NCI-H2227 treated with DMSO at 0.1 percent for 48 hours (cell line): ENCODE measurements at regions not wholly inside any gene's neighbourhood (a gene's known extent, or its start where the extent isn't known, plus 50 kb on each side); places are given as distances from the start of the nearest gene placed in this dataset.
"Not testable (repeated sequence)": the region's sequence is repeated elsewhere in the genome, so short reads cannot be mapped to it uniquely, and the experiment has no call there.

ENCODE experiments used
- DNase-seq: peaks from one replicate; lab custom pipeline; 2025; lab: John Stamatoyannopoulos, UW

- no peak for DNase-seq
Measured at GRCh38 chr20:53664121-53664520, 70.5 kb upstream of the ZNF217 start.

DNA sequence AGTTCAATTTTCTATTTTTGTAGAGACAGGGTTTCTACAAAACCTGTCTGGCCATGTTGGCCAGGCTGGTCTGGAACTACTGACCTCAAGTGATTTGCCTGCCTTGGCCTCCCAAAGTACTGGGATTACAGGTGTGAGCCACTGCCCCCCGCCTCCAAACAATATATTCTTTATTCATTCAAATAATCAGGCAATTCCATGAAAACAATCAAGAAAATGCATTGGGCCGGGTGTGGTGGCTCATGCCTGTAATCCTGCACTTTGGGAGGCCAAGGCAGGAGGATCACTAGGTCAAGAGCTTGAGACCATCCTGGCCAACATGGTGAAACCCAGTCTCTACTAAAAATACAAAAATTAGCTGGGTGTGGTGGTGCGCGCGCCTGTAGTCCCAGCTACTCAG is 69.9 kb upstream of the ZNF217 start:
- not testable (repeated sequence) for DNase-seq

GRCh38 chr20:53662595-53662994 is 69.0 kb upstream of the ZNF217 start:
- no peak for DNase-seq

- no peak for DNase-seq
Measured at GRCh38 chr20:53660947-53661381, 67.3 kb upstream of the ZNF217 start.

GRCh38 chr20:53660078-53660909 is 66.7 kb upstream of the ZNF217 start:
- DNase-seq = no peak

DNA sequence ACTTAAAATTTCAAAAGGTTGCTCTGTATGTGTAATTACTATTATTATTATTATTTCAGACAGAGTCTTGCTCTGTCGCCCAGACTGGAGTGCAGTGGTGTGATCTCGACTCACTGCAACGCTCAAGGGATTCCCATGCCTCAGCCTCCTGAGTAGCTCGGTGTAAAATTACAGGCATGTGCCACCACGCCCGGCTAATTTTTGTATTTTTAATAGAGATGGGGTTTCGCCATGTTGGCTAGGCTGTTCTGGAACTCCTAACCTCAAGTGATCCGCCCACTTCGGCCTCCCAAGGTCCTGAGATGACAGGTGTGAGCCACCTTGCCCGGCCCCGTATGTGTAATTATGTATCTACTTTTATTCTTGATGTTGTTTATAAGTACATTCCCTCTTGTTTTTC is 65.3 kb upstream of the ZNF217 start:
- no peak for DNase-seq

GRCh38 chr20:53658322-53658721 is 64.7 kb upstream of the ZNF217 start:
- DNase-seq = no peak

- no peak for DNase-seq
Measured at GRCh38 chr20:53657732-53658131, 64.1 kb upstream of the ZNF217 start.

DNA sequence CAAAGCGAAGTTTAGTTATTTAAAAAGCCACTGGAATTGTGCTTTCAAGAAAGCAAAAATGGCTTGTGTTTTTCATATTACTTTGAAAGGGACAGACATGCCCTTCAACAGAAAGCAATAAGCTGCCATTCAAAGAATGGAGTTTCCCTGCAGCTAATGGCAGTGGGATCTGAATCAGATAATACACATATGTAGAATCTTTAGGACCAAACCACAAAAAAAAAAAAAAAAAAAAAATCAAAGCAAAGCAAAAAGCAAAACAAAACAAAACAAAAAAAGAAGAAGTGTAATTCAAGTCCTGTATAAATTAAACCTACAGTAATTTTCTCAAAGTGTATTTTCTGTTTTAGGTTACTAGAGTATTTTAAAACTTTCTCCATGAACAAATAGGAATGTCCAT is 63.6 kb upstream of the ZNF217 start:
- no peak for DNase-seq

GRCh38 chr20:53656293-53657202 is 62.9 kb upstream of the ZNF217 start:
- DNase-seq = no peak

DNA sequence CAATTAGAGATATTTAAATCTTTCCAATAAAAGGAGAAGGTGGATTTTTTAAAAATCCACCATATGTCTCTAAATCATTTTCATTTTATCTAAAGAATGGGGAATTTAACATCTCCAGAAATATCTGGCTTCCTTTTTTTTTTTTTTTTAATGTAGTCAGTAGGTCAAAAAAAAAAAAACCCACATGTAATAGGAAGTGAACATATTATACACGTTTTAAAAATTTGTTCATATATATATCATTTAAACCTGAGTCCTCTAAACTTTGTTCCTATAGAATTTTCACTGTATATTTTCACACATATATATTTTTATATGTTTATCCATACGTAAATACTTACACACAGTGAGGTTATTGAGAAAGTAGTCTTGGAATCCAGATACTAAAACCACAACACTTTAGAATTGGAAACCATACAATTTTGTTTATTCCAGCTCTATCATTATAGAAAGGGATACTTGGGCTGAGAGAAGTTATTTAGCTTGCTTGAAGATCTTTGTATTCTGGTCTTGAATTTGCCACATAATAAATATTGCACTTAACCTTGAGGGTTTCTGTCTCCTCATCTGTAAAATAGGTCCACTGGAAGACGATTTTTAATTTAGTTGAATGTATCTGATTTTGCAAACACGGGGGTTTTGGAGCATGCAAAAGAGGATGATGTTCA is 62.1 kb upstream of the ZNF217 start:
- no peak for DNase-seq

DNA sequence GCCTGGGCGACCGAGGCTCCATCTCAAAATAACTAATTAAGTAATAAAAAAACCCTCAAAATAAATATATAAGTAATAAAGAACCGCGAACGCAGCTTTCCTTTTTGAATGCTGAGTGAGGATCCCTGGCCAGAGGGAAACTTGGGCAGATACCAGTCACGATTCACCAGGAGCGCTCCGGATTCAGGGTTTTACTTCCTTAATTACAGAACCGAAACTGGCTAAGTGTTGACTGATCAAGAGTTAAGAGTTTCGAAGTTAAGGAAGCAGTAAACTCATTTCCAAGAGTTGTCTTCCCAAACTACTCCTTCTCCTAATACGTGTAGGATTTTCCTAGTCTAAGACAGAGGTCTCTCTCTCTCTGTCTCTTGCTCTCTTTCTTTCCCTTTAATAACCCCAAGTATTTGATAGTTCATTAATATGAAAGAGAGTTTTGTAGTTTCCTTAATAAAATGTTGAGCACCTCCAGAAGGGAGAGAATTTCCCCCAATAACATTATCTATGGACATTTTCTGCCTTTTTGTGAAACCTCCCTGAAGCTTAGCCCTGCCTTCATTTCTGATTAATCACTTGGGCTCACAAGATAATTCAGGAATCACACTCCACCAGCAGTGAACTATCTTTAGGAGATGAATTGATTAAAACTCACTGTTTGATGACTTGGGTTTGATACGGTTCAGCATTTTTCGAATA is 61.4 kb upstream of the ZNF217 start:
- DNase-seq = no peak

- not testable (repeated sequence) for DNase-seq
Measured at GRCh38 chr20:53654521-53654920, 60.9 kb upstream of the ZNF217 start.

GRCh38 chr20:53652859-53653517 is 59.3 kb upstream of the ZNF217 start:
- no peak for DNase-seq

GRCh38 chr20:53652090-53652858 is 58.6 kb upstream of the ZNF217 start:
- DNase-seq = peak; percentile 67

DNA sequence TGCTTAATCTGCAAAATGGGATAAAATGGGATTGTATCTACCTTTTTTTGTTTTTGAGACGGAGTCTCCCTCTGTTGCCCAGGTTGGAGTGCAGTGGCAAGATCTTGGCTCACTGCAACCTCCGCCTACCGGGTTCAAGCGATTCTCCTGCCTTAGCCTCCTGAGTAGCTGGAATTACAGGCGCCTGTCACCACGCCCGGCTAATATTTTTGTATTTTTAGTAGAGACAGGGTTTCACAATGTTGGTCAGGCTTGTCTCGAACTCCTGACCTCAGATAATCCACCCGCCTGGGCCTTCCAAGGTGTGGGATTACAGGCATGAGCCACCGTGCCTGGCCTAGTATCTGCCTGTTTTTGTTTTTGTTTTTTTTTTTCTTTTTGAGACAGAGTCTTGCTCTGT is 55.9 kb upstream of the ZNF217 start:
- DNase-seq = not testable (repeated sequence)

DNA sequence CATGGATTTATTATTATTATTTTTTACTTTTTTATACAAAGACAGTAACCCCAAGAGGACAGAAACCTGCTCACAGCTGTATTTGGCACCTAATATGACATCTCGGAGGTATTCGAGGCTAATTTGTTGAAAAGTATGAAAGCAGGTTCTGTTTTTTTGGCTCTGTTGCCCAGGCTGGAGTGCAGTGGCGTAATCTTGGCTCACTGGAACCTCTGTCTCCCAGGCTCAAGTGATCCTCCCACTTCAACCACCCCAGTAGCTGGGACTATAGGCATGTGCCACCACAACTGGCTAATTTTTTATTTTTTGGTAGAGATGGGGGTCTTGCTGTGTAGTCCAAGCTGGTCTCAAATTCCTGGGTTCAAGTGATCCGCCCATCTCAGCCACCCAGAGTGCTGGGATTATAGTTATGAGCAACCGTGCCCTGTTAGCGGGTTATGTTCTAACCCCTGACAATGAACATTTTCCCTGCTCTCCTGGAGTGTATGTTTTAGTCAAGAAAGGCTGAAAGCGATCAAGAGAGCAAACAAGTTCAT is 53.7 kb upstream of the ZNF217 start:
- DNase-seq = no peak

DNA sequence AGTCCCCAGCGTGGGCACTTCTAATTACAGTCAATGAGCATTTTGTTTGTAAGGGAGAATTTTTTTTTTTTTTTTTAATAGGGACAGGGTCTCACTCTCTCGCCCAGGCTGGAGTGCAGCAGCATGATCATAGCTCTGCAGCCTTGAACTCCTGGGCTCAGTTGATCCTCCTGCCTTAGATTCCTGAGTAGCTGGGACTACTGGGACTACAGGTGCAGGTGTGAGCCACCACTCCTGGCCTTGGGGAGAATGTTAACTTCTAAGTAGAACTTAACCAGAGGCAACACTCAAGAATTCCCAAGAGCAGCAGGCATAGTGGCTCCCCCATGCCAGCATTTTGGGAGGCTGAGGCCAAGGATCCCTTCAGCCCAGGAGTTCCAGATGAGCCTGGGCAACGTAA is 52.9 kb upstream of the ZNF217 start:
- DNase-seq = no peak

DNA sequence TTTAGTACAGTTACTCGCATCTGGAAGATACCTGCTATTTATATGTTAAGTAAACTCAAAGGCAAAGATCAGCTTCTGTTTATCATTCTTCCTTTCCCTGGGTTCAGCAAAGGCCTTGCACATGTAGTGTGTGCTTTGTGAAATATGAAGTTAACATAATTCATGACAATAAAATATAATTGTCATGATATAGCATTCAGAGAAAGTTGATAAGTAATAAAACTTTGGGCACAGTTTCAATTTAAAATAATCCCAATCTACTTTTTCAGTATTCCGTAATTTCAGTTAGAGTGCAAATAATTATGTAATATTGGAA is 51.9 kb upstream of the ZNF217 start:
- no peak for DNase-seq

GRCh38 chr20:53644108-53644507 is 50.5 kb upstream of the ZNF217 start:
- not testable (repeated sequence) for DNase-seq
